Stimulated activated CD8-positive, alpha-beta memory T cell treated with anti-CD3 and anti-CD28 coated beads, Interleukin-15, amount 100 ng/mL, for 4 hours (primary cell): ENCODE measurements at regions not wholly inside any gene's neighbourhood (a gene's known extent, or its start where the extent isn't known, plus 50 kb on each side); places are given as distances from the start of the nearest gene placed in this dataset.

Source experiments
- DNase-seq, 2 donors: peaks; one replicate each; pipeline ENCODE4 v3.0.0-alpha.2; 2020; ENCODE audit warnings: low read depth in 2 of 2

DNA sequence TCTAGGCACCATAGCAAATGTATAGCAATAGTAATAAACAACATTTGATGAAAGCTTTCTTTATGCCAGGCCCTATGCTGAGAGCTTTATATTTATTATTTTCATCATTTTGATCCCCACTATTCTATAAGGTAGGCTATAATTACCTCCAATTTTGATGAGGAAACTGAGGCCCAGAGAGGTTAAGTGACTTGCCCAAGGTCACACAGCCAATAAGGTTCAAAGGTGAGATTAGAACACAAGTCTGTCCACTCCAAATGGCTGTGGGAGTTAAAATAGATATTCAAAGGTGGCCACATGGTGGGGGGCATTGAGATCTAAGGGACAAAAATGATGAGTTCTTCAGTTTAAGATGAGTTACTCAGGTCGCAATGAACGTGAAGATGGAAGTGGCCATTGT, 269.9 kb downstream of the BMP7 start:
- DNase-seq, result no peak

DNA sequence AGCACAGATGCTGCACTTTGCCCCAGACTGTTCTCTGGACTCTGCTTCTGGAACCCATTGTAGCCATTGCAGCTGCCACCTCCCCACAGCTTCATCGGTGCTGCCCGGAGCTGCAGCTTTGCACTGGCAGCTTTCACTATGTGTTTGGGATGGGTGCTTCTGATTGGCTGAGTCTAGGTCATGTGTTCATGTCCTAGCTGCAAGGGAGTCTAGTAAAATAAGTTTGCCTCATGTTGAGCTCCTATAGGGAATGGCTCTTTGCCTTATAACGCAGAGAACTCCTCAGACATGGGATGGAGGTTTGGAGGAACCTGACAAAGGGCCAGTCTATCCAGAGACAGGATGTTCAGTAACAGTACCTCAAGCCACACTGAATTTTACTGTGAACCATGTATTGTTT, 268.0 kb downstream of the BMP7 start:
- no peak for DNase-seq

DNA sequence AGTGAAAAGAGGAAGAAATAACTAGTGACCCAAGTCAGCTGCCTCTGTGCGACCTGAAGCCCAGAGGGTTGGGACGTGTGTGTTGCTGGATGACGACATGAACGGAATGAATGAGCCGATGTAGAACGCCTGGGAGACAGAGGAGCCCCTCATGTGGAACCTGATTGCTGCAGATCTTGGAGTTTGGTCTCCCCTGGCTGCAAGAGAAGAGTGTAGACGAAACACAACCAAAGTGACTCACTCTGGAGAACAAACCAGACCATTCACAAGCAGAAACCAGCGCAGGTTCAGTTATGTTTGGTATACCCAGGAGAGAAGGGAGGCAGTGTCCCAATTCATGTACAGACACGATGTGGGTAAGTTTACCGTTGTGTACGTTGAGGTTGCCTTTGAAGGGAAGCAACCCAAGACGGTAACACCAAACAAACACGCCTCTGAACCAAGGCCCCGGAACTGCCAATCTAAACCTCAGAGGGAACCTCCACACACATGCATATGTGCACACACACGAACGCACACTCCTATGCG, 265.9 kb downstream of the BMP7 start:
- DNase-seq, result no peak

DNA sequence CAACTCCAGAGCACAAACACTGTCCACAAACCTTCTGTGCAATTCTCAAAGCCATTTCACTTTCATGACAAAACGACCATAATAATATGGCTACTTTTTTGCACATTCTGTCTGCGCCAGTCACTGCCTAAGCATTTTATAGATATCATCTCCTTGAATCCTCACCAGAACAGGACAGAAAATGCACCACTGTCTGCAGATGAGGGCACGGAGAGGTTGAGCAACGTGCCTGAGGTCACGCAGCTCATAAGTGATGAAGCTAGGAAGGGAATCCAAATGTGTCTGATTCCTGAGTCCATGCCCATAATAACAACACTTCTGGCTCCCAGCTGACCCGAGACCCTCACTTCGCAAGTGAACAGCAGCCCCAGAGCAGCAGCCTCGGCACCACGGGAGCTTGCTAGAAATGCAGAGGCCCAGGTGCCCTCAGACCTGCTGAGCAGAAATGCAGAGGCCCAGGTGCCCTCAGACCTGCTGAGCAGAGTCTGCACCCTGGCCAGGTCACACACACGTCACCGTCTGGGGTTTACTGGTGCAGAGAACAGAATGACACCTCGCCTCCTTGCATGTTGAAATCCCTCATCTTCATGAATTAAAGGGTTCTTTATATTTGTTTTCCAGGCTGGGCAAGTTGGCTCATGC, 265.2 kb downstream of the BMP7 start:
- no peak for DNase-seq

DNA sequence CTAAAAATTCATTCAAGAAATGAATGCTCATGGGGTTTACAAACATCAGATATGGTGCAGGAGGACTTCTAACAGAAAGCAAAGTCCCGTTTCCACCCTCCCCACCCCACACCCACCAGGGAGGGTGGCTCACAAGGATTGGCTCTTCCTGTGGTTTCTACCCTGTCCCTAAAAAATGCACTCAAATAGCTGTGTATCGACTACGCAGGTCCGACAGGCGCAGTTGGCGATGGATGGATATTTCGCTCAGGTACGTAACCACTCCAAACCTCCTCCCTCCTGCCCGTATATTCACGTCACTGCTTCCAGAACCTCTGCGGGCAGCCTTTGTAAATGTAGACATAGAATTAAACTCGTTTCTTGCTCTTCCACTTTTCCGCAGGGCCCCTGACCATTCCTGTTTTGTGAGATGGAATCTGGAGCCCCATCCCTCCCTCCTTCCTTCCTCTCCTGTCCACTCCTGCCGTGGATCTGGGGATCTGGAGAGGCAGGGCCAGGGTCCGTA, 264.3 kb downstream of the BMP7 start:
- no peak for DNase-seq

DNA sequence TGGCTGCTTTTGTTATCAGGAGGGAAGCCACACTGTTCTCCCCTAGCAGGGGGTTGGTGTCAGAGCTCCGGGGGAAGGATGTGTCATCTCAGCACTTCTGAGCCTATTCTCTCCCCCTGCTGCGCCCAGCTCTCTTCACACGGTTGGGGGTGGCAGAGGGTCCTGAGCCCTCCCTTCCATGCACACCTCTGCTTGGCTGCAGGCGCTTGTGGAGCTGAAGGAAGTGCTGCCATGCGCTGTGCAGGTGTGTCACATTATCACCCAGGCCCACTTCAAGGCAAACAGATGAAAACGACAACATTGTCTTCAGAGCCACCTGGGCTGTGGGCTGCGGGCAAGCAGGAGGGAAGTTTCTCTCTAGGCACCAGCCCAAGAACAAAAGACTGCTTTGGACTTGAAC, 263.4 kb downstream of the BMP7 start:
- no peak for DNase-seq

DNA sequence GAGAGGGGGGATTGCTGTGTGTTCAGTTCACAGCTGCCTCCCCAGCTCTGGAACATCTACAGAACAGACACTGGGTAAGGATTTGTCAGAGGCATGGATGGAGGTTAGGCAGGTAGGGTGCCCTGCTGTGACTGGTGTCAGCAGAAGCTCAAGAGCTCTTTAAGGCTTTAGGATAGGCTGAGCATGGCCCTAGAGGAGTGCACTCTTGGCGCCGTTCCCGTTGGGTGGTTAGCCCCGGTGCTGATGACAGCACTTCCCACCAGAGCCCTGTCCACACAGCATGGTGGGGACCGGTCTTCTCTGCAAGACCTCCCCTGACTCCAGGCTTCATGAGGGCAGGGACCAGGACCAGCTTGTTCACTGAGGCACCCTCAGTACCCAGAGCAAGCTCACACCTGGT, 262.0 kb downstream of the BMP7 start:
- DNase-seq, result no peak

DNA sequence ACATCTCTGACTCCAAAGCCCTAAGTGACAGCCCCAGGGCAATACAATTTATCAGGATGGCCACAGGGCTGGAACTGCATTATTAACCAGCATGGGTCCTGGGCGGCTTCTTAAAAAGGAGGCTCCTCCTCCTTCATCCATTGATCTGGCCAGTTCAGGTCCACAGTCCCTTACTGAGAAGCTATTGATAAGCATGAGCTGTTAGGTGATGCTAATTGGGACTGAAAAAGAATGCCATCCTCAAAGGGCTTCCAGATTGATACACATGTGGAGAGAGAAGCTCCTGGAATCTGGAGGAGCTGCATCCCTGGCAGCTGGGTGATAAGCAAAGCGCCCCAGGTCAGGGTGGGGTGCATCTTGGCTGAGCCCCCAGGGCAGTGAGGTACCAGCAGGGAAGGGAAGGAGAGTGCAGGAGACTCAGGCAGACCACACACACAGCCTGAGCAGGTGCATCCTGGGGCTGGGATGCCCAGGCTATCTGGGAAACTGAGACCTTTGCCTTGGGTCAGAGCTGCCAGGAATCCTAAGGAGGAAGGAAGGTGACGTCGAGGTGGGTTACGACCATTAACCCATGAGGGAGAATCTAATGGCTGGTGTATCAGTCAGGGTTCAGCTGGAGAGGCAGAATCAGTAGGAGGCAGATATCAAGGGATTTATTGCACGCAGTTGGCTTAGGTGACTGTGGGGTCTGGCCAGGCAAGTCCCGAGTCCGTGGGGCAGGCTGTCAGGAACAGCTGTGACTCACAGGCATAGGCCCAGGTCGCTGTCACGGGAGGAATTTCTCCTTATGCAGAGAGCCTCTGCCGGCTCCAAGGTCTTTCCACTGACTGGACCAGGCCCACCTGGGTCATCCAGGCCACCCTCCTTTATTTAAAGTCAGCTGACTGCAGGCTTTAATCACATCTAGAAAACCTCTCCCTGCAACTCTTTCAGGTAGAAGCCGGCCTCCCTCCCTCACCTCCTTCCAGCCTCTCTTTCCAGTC, 261.2 kb downstream of the BMP7 start:
- DNase-seq, result no peak

DNA sequence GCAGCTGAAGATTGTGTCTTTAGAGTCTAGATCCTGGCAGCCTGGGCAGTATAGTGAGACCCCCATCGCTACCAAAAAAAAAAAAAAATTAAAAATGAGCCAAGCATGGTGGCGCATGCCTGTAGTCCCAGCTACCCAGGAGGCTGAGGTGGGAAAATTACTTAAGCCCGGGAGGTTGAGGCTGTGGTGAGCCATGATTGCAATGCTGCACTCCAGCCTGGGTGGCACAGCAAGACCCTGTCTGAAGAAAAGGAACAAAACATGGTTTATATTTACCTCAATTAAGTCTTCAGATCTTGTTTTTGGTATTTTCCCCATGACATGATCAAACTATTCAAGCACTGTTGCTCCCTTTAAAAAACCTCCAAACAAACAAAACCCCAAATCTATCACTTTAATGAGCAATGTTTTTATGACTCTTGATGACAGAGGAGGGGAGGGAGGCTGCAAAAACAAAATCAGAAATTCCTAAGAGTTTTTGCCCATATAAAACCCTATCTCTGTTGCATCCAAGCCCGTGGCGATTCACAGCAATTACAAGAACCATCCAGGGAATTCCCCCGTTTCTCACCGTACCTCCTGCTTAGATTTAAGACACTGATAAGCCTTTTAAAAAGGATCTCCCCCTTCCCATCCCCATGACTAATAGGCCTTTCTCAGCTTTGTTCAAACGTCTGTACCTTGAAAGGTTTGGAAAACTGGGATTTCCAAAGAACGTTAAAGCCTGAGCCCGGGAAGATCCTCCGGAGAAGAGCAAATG, 259.9 kb downstream of the BMP7 start:
- DNase-seq, result no peak

DNA sequence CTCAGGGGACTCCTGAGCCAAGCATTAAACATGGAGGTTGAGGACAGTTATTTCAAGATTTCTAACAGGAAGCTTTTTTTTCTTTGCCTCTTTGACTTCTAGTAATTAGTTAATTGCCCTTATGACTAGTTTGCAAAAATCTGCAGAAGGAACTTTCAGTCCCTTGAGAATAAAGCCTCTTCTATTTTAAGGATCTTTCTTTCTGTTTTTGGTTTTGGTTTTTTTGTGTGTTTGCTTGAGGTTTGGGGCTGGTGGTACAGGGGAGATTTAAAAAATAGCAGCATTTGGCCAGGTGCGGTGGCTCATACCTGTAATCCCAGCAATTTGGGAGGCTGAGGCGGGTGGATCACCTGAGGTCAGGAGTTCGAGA, 259.3 kb downstream of the BMP7 start:
- no peak for DNase-seq

DNA sequence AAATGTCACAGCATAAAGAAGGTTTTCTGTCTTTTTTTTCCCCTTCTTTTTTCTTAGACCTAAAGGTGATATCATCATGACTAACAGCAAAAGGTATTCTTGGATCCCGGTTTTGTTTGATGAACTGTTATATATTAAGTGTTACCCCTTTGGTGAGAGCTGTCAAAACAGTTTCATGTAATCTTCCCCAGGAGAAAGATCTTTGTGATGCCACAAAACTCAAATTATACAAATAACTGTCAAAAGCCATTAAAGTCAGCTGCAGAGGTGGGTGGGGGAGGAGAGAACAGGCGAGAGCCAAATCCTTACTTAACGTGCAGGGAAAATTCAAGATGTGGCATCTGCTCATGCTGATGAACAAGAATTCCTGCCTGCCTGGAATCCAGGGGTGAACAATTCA, 258.2 kb downstream of the BMP7 start:
- no peak for DNase-seq

DNA sequence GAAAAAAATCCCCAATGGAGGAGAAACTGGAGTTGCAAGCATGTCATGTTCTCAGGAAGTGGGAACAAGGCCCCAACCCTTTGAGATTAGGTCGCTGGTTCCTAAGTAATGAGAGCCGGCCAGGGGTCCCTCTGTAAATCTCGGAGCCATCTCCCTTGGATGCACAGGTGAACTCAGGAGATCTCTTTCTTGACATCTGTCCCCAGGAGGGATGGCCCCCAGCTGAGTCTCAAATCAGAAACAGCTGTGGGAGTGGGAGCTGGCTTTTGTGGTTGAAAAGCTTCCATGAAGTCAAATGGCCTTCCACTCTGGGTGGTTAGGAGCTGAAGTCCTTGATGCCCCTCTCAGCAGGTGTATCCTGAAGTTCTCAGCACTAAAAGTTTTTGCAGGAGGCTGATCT, 257.1 kb downstream of the BMP7 start:
- no peak for DNase-seq

DNA sequence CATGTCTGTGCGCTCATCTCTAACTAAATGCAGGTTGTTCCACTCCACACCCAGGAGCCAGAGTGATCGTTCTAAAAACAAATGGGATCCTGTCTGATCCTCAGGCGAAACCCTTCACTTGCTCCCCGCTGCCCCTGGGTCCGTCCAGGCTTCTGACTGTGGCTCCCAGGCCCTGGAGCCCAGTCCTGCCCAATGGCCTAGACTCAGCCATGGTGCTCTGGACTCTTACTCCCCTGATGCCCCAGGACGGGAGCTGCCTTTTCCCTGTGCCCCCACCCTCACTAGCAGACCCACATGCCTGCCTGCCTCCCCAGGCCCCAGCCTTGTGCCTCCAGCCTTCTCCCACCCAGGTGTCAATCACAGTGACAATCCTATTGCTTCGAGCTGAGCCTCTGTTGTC, 256.7 kb downstream of the BMP7 start:
- no peak for DNase-seq

DNA sequence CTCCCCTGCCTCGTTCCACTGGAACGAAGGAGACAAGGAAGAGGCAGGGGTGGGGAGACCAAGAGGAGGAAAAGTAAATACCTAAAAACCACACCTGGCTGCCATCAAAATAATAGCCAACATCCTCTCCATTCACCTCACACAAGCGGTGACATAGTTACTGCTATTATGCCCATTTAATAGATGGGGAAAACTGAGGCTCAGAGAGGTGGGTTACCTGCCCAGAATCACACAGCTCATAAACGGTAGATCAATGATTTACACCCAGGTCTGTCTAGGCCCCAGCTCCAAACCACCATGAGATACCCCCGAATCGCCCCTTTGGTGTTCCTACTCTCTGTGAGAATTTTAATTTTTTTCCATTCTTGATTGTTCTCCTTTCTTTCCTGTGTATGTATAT, 253.8 kb downstream of the BMP7 start:
- no peak for DNase-seq

DNA sequence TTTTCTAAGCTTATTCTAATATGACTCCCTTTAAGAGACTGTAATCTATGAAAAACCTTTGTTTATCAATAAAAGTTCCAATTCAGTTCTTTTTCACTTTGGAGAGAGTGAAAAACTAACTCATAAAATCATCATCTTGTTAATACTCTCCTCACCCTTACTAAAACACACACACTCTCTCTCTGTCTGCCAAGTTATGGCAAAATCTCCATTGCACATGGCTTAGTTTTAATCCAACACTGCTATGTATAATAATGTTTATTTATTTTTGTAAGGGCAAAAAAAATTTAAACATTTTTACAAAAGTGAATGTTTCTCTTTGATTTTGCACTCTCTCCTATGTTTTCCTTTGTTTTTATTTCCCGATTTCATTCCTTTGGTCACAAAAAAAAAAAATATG, 253.2 kb downstream of the BMP7 start:
- no peak for DNase-seq

DNA sequence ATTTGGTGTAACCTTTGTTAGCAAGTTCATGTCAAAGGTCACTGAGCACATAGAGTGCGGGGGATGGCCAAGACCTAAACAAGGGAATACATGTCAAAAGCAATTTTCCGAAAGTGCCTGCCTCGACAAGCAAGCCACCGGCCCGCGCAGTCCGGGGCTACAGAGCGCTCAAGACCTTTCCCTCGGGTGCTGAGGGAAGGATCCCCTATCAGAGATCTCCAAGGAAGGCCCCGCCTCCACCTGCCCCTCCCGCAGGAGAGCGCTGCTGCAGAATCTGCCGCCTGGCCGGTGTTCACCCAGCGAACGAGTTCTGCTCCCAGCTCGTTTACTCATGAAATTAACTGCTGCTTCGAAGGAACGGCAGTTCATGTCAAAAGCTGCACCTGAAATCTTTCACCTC, 252.7 kb downstream of the BMP7 start:
- DNase-seq, result no peak

DNA sequence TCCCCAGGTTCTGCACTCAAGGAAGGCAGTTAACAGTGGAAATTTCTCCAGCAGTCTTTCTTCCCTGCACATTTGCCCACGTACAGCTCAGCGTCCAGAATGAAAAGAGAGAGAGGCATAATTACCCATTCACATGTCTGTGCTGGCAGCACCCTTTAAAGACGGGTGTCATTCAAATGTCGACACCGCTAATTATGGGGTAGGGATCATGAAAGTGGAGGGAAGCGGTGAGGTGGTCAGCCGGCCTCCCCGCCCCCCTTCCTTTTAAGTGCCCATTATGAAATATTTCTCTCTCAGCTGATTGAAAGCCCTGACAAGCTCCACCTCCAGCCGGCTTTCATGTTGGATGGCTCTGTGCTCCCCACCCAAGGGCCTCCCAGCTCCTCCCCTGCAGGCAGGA, 246.1 kb downstream of the BMP7 start:
- DNase-seq, result no peak

DNA sequence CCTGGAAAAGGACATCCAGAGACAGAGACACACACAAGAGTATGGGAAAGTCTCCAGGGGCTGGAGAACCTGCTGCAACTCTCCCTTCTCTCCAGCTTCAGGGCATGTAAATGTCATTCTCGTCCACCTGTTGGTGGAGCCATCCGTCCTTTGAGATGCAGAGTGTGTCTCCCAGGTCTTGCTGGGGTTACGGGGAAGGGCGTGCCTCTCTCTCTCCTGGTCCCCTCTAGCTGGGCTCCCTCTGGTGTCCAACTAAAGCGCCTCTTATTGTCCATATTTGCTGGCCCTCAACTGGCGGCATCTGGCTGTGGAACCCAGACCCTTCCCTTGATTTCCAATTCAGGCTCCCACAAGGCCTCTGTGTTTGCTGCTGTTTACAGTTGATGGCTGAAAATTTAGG, 244.1 kb downstream of the BMP7 start:
- DNase-seq, result no peak

DNA sequence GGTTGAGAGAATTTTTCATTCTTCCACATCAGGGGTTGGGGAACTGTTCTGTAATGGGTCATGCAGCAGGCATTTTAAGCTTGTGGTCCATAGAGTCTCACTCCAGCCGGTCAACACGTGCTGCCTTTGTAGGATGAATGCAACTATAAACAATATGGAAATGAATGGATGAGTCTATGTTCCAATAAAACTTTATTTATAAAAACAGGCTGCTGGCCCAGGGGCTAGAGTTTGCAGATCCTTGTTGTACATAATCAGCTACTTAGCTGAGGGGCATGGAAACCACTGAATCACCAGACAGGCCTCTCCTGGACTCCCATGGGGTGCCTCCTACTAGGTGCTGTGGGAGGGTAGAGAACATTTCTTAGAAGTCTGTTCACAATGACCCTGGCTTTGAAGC, 243.4 kb downstream of the BMP7 start:
- no peak for DNase-seq

DNA sequence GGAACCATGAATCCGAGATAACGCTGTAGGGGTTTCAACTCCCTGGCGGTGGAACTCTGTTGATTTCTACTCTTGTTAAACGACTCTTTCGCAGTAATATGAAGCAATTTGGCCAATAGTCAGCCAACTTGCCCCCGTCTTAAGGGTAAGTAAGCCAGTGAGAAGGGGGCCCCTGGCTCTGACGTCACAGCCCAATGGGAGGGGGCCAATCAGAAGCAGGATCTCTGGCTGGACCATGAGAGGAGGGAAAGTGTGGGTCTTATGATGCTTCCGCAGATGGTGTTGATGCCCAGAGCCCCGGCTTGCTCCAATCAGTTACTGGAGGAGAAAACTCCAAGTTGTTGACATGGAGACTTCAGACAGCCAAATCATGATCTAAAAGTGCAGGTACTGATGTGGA, 242.4 kb downstream of the BMP7 start:
- DNase-seq, result no peak

DNA sequence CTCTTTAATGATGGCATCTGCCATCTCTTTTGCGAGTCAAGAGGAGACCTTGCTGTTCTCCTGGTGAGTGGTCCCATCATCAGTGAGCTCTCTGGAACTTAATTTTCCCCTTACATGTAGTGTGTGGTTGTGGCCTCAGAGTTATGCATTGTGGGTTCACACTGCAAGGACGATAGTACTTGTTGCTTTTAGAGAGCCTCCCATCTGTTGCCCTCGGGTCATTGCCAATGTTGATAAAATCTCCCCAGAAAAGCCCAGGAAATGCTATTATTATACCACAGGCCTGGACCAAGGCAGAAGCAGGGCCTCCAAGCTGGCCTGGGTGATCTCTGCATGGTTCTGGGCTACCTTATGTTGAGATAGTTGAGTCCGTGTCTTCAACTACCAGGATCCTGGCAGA, 241.6 kb downstream of the BMP7 start:
- DNase-seq, result no peak

DNA sequence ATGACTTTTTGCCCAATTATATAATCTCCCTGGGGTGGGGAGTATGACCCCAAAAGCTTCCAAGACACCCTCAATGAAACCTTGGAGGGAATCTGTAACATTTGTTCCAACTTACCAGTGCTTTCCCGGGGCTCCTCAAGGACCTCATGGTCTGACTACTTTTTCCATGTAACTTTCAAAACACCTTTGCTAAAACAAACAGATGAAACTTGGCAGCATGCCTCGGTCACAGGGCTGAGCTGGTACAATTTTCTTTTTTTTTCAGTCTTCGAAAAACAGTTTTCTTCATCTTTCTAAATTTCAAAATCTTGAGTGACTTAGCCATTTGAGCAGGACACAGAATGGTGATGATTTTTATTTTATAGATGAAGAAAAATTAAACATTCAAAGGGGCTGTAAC, 241.2 kb downstream of the BMP7 start:
- no peak for DNase-seq
